GM18517 (cell line): ENCODE measurements at regions not wholly inside any gene's neighbourhood (a gene's known extent, or its start where the extent isn't known, plus 50 kb on each side); places are given as distances from the start of the nearest gene placed in this dataset.
A peak's percentile ranks its signal among the peaks of the same experiment; 100 is the strongest.

Experiments used
- ATAC-seq: cut with Tn5 transposase; IDR thresholded peaks from one replicate; pipeline ENCODE4 v1.9.1; 2021; ENCODE audit warnings: mild to moderate bottlenecking, moderate library complexity; ENCODE audit not compliant: unreplicated experiment

DNA sequence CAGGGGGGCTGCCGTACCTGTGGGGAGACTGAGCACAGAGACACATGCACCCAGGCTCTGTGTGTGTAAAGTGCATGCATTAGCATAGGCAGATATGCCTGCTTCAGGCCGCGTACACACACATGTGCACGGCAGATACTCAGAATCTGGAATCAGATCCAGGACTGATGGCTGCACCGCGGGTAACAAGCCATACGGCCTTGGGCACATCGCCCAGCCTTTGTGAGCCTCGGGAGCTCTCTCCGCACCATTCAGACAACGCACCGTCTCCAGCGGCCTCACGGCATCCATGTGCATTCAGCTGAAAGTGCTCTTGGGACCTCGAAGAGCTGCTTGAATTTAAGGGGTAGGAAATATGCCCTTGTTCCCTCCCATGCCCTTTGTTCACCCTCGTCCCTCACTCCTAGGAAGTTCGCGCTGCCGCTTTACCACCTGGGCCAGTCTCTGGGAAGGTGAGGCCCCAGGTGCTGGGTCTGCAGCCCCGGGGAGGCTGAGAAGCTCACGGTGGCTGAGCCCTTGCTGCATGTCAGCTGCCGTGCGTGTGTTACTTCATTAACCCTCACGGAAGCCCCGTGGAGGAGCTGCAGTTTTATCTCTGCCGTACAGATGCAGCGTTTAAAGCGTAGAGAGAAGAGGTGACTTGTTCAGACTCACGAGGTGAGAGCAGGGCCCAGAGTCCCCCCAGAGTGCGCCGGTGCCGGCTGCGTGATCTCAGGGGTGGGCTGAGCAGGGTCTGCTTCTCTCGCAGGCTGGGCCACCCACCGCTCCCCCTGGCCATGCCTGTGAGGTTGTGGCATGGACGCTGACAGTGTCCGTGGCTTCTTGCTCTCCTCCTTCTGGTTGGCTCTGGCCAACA, 377.7 kb upstream of the MYT1L start:
- no peak for ATAC-seq

DNA sequence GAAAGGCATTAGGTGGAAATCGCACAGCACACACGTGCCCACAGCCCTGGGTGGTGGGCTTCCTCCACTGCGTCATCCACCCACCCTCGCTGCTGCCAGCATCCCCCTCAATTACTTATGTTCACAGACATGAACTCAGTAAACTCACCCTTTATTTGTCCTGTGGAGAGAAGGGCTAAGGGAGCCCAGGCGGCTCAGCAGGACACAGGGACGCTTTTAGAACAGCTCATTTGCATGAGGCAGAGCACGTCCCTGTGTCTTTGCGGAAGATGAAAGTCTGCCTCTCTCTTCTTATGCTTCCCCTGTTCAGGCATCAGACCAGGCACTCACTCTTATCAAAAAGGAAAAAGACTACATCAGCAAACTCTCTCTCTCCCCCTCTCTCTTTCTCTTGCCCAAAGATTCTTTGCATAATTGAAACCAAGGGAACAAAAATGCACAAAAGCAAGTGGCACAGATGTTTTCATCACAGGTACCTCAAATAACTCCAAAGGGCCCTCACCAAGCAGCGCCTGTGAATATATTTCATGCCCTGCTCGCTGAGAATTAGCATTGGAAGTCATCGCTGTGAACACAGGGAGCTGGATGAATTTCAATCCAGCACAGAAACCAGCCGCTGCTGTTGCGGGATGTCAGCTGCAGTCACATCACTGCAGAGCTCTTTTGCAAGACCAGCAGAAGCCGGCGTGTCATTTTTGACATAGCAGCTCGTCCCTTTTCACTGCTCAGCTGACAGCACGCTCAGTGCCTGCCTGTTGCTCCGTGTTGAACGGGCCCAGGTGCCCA, 376.3 kb upstream of the MYT1L start:
- ATAC-seq, result no peak

GRCh38 chr2:2706306-2706705, 375.2 kb upstream of the MYT1L start:
- ATAC-seq, result no peak

DNA sequence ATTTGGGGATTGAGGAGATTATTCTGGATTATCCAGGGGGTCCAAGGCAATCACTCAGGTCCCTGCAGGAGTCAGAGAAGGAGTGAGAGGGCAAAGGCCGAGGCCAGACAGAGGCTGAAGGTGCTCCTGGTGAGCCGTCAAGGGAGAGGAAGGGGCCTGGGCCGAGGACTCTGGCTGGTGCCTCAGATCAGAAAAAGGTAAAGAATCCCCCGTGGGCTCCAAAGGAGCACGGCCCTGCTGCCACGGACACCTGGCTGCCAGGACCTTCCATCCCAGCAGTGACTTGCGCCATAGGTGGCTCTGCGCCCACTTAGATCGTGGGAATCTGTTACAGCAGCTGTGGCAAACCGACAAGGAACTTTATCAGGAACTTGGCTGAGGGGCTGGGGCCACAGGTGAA, 374.8 kb upstream of the MYT1L start:
- no peak for ATAC-seq

GRCh38 chr2:2704428-2705090, 373.5 kb upstream of the MYT1L start:
- ATAC-seq, result no peak

DNA sequence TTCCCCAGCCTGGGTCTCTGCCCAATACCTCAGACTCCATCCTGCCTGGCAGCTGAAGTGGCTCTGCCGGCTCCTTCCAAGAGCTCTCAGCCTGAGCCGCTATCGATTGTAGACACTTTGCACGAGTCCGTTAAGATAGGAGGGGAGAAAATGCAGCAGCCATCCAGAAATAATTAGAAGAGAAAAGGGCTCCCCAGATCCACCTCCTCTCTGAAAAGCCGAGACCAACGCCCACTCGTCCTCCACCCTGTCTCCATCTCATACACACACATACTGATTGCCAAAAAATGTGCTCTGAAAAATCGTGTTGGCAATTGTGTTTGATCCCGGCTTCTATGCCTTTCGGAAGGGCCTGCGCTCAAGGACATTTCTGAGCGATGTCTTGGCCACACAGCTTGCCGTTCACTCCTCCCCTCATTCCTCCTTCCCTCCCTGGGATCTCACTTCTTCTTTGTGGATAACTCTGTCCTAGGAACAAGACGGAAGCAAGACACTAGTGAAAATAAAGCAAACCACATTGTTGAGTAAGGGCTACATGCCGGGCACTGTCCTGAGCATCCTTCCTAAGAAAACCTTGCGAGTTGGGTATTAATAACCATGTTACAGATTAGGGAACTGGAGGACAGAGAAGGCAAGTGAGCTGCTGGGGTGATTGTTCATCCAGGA, 372.8 kb upstream of the MYT1L start:
- ATAC-seq, result no peak

- ATAC-seq, result no peak
These were observed 372.1 kb upstream of the MYT1L start for GRCh38 chr2:2703172-2703571.

GRCh38 chr2:2702385-2702784, 371.3 kb upstream of the MYT1L start:
- ATAC-seq, result no peak

DNA sequence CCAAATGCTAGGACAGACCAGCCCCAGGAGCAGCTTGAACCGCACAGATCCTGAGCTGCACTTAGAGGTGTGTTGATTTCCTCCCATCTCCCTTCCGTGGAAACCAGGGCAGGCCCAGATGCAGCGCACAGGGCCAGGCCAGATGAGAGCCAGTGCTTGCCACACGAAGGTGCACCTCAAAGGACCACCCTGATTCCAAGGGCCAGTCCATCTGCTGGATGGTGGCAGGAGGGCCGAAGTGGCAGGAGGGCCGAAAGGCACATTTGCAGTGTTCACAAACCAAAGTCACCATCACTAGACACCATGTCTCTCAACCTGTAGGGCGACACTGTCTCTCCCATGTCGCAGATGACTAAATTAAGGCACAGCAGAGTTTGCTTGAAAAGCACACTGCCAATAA, 370.7 kb upstream of the MYT1L start:
- ATAC-seq, result no peak

GRCh38 chr2:2701176-2701781, 370.2 kb upstream of the MYT1L start:
- ATAC-seq, result no peak

- no peak for ATAC-seq
These were observed 368.0 kb upstream of the MYT1L start for GRCh38 chr2:2699121-2699505.

GRCh38 chr2:2698182-2699120, 367.4 kb upstream of the MYT1L start:
- peak; percentile 53 for ATAC-seq

GRCh38 chr2:2696733-2697455, 365.8 kb upstream of the MYT1L start:
- no peak for ATAC-seq

DNA sequence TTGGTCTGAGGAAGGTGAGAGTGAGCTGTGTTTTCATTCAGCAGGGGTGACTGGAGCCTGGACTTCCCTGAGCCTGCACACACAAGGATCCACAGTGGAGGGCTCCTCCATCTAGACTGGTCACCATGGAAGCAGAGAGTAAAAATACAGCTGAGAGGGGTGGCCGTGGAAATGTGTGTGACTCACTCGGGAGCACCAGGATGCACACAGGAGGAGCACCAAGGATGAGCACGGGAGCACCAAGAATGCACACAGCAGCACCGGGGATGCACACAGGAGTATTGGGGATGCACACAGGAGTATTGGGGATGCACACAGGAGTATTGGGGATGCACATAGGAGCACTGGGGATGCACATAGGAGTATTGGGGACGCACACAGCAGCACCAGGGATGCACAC, 365.2 kb upstream of the MYT1L start:
- ATAC-seq, result no peak

DNA sequence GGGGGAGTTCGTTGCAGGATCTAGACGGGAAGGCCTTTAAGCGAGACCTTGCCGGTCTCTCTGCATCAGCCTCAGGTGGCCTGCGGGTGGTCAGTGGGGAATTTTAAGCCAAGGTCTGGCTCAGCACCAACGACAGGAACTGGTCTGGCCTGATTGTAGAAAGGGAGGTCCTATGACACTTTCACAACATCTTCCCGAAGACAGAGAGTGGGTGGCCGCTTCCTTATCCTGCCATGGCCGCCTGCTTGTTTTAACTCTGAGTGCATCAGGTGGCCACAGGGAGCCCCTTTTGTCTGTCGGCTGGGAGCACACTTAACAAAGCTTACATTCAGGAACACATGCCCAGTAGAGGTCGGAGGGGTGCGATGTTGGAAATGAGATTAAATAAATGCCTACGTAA, 363.7 kb upstream of the MYT1L start:
- no peak for ATAC-seq

DNA sequence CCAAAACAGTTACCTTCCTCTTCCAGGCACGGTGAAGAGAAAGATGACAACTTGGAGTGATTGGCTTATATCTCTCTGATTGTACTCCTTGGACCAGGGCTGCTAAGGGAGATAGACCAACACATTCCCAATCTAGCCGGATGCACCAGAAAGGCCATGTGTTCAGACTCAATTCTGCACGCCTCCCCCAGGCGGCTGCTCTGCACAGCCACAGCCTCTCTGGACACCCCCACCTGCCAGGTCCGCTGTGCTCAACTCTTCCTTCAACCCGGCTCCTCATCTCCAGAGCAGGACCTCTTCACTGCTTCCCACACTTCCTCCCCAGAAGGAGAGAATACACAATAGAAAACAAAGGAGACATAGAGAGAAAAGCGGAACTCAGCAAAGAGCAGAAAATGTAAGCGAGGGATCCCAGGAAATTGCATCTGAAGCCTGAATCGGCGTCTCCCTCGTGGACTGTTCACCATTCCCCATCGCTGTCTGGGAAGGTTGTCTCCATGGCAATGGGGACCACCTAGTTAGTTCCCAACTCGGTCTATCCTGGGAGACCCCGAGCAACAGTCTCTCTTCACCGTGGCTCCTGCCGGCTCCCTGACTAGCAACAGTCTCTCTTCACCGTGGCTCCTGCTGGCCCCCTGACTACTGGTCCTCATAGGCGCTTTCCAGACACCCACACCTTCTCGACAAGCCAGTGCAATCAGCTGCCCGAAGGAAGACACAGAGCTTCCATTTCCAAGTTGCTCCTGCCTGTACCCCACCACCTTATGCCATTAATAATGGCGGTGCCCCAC, 361.7 kb upstream of the MYT1L start:
- ATAC-seq, result no peak

- ATAC-seq, result no peak
These were observed 360.3 kb upstream of the MYT1L start for GRCh38 chr2:2691419-2691818.

DNA sequence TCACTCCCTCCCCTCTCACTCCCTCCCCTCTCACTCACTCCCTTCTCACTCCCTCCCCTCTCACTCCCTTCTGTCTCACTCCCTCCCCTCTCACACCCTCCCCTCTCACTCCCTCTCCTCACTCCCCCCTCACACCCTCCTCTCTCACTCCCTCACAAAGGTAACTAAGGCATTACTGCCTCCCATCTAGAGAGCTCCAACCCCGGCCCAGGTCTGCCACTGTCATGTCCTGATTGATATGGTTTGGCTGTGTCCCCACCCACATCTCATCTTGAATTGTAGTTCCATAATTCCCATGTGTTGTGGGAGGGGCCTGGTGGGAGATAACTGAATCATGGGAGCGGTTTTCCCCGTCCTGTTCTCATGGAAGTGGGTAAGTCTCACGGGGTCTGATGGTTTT, 359.9 kb upstream of the MYT1L start:
- no peak for ATAC-seq
